MV-4-11 (cell line): ENCODE measurements at regions not wholly inside any gene's neighbourhood (a gene's known extent, or its start where the extent isn't known, plus 50 kb on each side); places are given as distances from the start of the nearest gene placed in this dataset.

Source experiments
- DNase-seq: peaks from one replicate; lab custom pipeline; 2025; lab: John Stamatoyannopoulos, UW

- DNase-seq, result no peak
These were observed 84.5 kb upstream of the CDKN3 start for GRCh38 chr14:54312166-54312801.

GRCh38 chr14:54314365-54315104 lies 82.3 kb upstream of the CDKN3 start:
- no peak for DNase-seq

- DNase-seq, result no peak
These were observed 80.2 kb upstream of the CDKN3 start for GRCh38 chr14:54316652-54317051.

GRCh38 chr14:54317391-54317790 lies 79.4 kb upstream of the CDKN3 start:
- no peak for DNase-seq

- DNase-seq, result no peak
These were observed 74.6 kb upstream of the CDKN3 start for GRCh38 chr14:54322246-54322645.

- DNase-seq, result no peak
These were observed 74.0 kb upstream of the CDKN3 start for GRCh38 chr14:54322701-54323337.

GRCh38 chr14:54325766-54326165 lies 71.0 kb upstream of the CDKN3 start:
- DNase-seq, result no peak

- peak; percentile 20 for DNase-seq
These were observed 67.6 kb upstream of the CDKN3 start for GRCh38 chr14:54329082-54329695.

GRCh38 chr14:54330876-54331275 lies 65.9 kb upstream of the CDKN3 start:
- no peak for DNase-seq

- DNase-seq, result no peak
These were observed 65.3 kb upstream of the CDKN3 start for GRCh38 chr14:54331516-54331915.

GRCh38 chr14:54332490-54332889 lies 64.3 kb upstream of the CDKN3 start:
- DNase-seq, result no peak

GRCh38 chr14:54333511-54333910 lies 63.3 kb upstream of the CDKN3 start:
- DNase-seq, result no peak

GRCh38 chr14:54335569-54336155 lies 61.1 kb upstream of the CDKN3 start:
- no peak for DNase-seq

GRCh38 chr14:54337314-54337713 lies 59.5 kb upstream of the CDKN3 start:
- DNase-seq, result no peak

- no peak for DNase-seq
These were observed 58.0 kb upstream of the CDKN3 start for GRCh38 chr14:54338696-54339317.

- DNase-seq, result no peak
These were observed 57.0 kb upstream of the CDKN3 start for GRCh38 chr14:54339771-54340170.

- no peak for DNase-seq
These were observed 54.0 kb upstream of the CDKN3 start for GRCh38 chr14:54342806-54343205.

GRCh38 chr14:54343272-54344121 lies 53.3 kb upstream of the CDKN3 start:
- DNase-seq, result no peak

GRCh38 chr14:54344445-54344844 lies 52.4 kb upstream of the CDKN3 start:
- no peak for DNase-seq

GRCh38 chr14:54346257-54346656 lies 50.5 kb upstream of the CDKN3 start:
- no peak for DNase-seq
